NCI-H1694 (cell line): ENCODE measurements at regions not wholly inside any gene's neighbourhood (a gene's known extent, or its start where the extent isn't known, plus 50 kb on each side); places are given as distances from the start of the nearest gene placed in this dataset.

Experiments
- DNase-seq: peaks from one replicate; lab custom pipeline; 2025; lab: John Stamatoyannopoulos, UW

GRCh38 chr3:189557824-189558223, 73.4 kb upstream of the TP63 start:
- no peak for DNase-seq

GRCh38 chr3:189561256-189561655, 69.9 kb upstream of the TP63 start:
- DNase-seq: no peak

GRCh38 chr3:189563853-189564563, 67.2 kb upstream of the TP63 start:
- no peak for DNase-seq

DNA sequence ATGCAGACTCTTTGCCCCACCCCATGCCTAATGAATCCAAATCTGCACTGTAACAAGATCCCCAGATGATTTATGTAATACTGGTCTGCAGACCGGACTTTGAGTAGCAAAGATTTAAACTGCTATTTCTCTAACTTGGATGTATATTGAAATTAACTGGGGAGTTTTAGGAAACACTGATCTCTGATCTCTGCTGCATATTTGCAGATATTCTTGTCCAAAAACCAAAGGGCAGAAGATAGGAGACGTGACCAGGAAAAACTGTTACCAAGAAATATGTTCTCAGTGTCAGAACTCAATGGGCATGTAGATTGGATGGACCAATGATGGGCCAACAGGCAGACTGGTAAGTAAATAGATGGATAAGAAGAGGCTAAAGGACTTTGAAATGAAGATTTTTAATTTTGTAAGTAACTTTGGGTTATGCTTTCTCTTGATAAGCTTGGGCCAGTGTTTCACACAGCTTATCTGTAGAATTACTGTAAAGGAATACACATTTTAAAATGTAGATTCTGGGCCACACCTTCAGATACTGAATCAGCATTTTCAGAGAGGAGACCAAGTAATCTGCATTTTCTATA, 64.5 kb upstream of the TP63 start:
- DNase-seq: no peak

DNA sequence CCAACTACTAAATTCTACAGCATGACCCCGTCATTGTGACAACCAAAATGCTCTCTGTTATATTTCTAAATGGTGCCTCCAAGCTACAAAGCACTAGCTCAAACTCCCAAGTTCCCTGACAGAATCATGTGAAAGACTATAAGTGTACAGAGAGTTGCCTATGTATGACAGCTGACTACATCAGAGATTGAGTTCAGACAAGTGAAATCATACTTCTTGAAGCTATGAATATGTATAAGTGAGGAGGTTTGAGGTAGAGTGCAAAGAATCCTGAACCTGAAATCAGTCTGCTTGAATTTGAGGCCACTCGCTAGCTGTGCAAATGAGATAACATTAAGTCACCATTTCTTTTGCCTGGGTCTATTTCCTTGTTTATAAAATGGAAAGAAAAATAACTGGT, 63.9 kb upstream of the TP63 start:
- no peak for DNase-seq

- DNase-seq: no peak
Measured at GRCh38 chr3:189567766-189568420, 63.3 kb upstream of the TP63 start.

DNA sequence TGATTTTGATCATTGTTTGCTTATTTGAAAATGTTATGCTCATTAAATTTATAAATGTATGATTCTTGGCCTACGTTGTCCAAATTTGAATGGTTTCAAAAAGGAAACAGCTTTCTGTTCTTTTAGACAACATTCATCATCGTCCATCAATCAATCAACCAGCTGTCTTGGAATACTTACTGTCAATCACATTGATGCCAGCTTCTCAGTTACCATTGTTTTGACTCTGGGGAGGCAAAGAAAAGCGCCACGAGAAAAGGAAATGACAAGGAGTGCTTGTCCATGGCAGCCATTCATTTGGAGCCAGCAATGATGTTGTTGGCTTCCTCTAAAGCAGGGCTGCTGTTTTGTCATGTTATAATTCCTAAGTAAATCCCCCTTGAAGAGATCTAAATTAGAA, 62.2 kb upstream of the TP63 start:
- no peak for DNase-seq

DNA sequence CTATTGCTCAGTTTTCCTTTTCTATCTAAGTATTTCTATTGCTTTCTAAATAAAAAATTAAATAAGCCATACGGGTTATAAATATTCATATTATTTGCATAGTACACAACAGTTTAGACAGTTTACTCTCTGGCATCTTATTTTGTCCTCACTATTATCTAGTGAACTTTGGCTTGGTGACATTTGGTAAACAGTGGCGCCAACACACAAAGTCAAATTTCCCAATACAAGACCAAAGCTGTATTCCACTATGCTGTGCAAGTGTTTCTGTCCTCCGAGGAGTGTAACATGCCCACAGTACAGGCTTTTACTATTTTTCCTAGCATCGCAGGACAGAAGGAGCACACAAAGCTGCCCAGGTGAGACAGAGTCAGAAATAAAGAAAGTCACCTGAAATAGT, 61.7 kb upstream of the TP63 start:
- DNase-seq: no peak

- DNase-seq: no peak
Measured at GRCh38 chr3:189570916-189571315, 60.3 kb upstream of the TP63 start.

GRCh38 chr3:189572249-189572648, 58.9 kb upstream of the TP63 start:
- no peak for DNase-seq

- DNase-seq: no peak
Measured at GRCh38 chr3:189573004-189573403, 58.2 kb upstream of the TP63 start.

- no peak for DNase-seq
Measured at GRCh38 chr3:189576486-189576885, 54.7 kb upstream of the TP63 start.

DNA sequence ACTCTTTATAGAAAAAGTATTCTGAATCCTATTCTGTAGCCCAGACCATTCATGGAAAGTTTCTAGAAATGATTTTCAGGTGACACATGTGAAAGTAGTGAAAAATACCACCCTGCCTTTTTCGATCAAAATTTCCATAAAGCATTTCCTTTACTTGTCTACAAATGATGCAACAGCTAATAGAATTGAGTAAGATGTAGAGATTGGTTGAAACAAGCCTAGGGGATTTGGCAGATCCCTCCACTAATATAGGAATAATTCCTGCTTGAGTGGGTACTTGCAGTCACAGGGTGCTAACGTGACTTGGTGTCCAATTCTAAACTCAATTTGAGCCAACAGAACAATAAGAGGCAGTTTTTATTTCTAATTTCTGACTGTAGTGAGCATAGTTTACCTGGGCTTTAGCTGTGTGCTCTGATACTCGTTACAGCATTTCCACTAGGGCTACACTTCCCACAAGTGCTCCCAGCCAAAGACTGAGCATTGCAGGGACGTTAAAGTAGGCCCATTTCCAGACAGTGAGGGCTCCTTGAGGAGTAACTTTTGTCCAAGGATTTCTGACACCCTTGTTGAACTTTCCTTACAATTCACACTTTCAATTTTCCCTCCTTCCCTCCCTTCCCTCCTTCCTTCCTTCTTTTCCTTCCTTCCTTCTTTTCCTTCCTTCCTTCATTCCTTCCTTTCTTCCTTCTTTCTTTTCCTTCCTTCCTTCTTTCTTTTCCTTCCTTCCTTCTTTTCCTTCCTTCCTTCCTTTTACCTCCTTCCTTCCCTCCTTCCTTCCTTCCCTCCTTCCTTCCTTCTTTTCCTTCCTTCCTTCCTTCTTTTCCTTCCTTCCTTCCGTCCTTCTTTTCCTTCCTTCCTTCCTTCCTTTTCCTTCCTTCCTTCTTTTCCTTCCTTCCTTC, 53.9 kb upstream of the TP63 start:
- DNase-seq: no peak

- DNase-seq: no peak
Measured at GRCh38 chr3:189580190-189580589, 51.0 kb upstream of the TP63 start.
